Keratinocyte (primary cell): ENCODE measurements at regions not wholly inside any gene's neighbourhood (a gene's known extent, or its start where the extent isn't known, plus 50 kb on each side); places are given as distances from the start of the nearest gene placed in this dataset.

Source experiments
- DNase-seq: peaks from one replicate; pipeline ENCODE4 v3.0.0-alpha.2; 2011; ENCODE audit warnings: low read depth, missing footprints, low spot score
- FAIRE-seq: peaks from 2 replicates; lab custom pipeline; 2011; peaks lifted over from hg19 to GRCh38; lab: Jason Lieb, UNC
- H2AFZ ChIP-seq: 2 replicates; pipeline ENCODE4 v1.6.0; 2012; ENCODE audit warnings: low read length, control low read depth, inconsistent platforms; ENCODE audit not compliant: control insufficient read depth
- H3K27ac ChIP-seq: 2 replicates; pipeline ENCODE4 v1.5.1; 2011; ENCODE audit warnings: low read length; ENCODE audit not compliant: control insufficient read depth, insufficient read depth
- H3K27me3 ChIP-seq: 3 replicates; pipeline ENCODE4 v1.6.0; 2011; ENCODE audit warnings: low read length; ENCODE audit not compliant: control insufficient read depth, insufficient read depth; ENCODE audit errors: extremely low read depth
- H3K36me3 ChIP-seq, 2 experiments: 2 replicates in 1 of 2; 3 replicates in 1 of 2; pipeline ENCODE4 v1.5.1; 2011; ENCODE audit warnings: low read length in 2 of 2, mild to moderate bottlenecking in 1 of 2; ENCODE audit not compliant: control insufficient read depth in 2 of 2, insufficient read depth in 2 of 2; ENCODE audit errors: extremely low read depth in 1 of 2
- H3K4me1 ChIP-seq: 3 replicates; pipeline ENCODE4 v1.5.1; 2011; ENCODE audit warnings: low read length; ENCODE audit not compliant: control insufficient read depth, insufficient read depth; ENCODE audit errors: extremely low read depth
- H3K4me2 ChIP-seq: 3 replicates; pipeline ENCODE4 v1.6.0; 2011; ENCODE audit warnings: low read depth, low read length; ENCODE audit not compliant: control insufficient read depth, insufficient read depth; ENCODE audit errors: extremely low read depth
- H3K4me3 ChIP-seq, 3 experiments: fragments of 200-600 bp in 1 of 3; sonication (generic) in 1 of 3; 2 replicates in 2 of 3; 3 replicates in 1 of 3; pipeline ENCODE4 v1.5.1; 2011 to 2016; ENCODE audit warnings: low read length in 3 of 3, mild to moderate bottlenecking in 3 of 3, control low read depth in 2 of 3, inconsistent platforms in 1 of 3, low read depth in 1 of 3, mixed read lengths in 1 of 3, mixed run types in 1 of 3, moderate library complexity in 1 of 3; ENCODE audit not compliant: control insufficient read depth in 2 of 3, insufficient read depth in 2 of 3; ENCODE audit errors: extremely low read depth in 1 of 3
- H3K79me2 ChIP-seq: 2 replicates; pipeline ENCODE4 v1.6.0; 2012; ENCODE audit warnings: low read length; ENCODE audit not compliant: control insufficient read depth, insufficient read depth
- H3K9ac ChIP-seq: 3 replicates; pipeline ENCODE4 v1.6.0; 2011; ENCODE audit warnings: low read length; ENCODE audit not compliant: control insufficient read depth, insufficient read depth; ENCODE audit errors: extremely low read depth
- H3K9me1 ChIP-seq: 3 replicates; pipeline ENCODE4 v1.6.0; 2011; ENCODE audit warnings: low read length; ENCODE audit not compliant: control insufficient read depth, insufficient read depth; ENCODE audit errors: extremely low read depth
- H3K9me3 ChIP-seq: 2 replicates; pipeline ENCODE4 v1.5.1; 2012; ENCODE audit warnings: low read depth, low read length; ENCODE audit not compliant: control insufficient read depth
- H4K20me1 ChIP-seq: 3 replicates; pipeline ENCODE4 v1.6.0; 2011; ENCODE audit warnings: low read length; ENCODE audit not compliant: control insufficient read depth, insufficient read depth; ENCODE audit errors: extremely low read depth
- EZH2 ChIP-seq: IDR thresholded peaks from one replicate; pipeline ENCODE4 v1.6.1; 2012; ENCODE audit warnings: inconsistent platforms, mild to moderate bottlenecking, low read length, moderate library complexity
- dilution Hi-C: fragments of 300-500 bp; cut with MboI; formaldehyde crosslinking; loops from one replicate; pipeline ENCODE4 v1.7.0; 2020; ENCODE audit warnings: low sequenced_read_pairs; ENCODE audit not compliant: extremely low pct_ligation_motif_present
- TF ChIP-seq, protein P1 (sequence below), 3 experiments: IDR thresholded peaks in 1 of 3; conservative IDR thresholded peaks in 1 of 3; optimal IDR thresholded peaks in 1 of 3; 2 replicates in 2 of 3; 3 replicates in 1 of 3; pipeline versions ENCODE3 to v1.5.1; 2011; ENCODE audit warnings: low read length in 3 of 3, mild to moderate bottlenecking in 3 of 3, moderate library complexity in 2 of 3, control low read depth in 1 of 3, inconsistent platforms in 1 of 3; ENCODE audit not compliant: insufficient read depth in 2 of 3; ENCODE audit errors: extremely low read depth in 1 of 3

DNA sequence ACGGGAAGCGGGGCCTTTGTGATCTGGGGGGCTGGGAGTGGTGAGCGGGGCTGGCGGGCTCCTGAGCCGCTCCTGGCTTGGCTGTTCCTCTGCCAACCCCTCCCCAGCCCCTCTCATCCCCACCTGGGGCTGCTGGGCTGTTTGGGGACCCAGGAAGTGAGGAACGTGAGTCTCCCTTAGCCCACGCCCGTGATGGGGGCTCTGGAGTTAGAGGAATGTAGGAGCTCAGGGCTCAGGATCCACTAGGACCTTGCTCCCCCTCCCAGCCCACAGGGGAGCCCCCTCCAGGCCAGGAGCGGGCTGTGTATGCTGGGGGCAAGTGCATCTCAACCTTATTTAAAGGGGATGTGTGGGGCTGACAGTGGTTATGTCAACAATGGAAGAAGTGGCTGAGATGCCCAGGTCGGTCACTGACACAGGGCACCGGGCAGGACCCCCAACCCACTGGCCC, 134.1 kb downstream of the URI1 start:
- Histone ChIP-seq H3K4me1 (peaks cover 5% of the 10 kb centered on the region), H3K9me1 (no peaks in the 10 kb centered on the region), H3K9me3 (no peaks in the 10 kb centered on the region), H3K36me3 (no peaks in the 10 kb centered on the region), H4K20me1 (no peaks in the 10 kb centered on the region), H2AFZ (no peak overlapping the region), H3K27me3 (no peaks in the 10 kb centered on the region), H3K79me2 (no peaks in the 10 kb centered on the region), H3K9ac (no peak overlapping the region), H3K27ac (no peak overlapping the region), H3K4me2 (no peak overlapping the region), H3K4me3 (no peak overlapping the region)
- DNase-seq: no peak
- TF ChIP-seq EZH2: no peak
- TF ChIP-seq, protein P1, sequence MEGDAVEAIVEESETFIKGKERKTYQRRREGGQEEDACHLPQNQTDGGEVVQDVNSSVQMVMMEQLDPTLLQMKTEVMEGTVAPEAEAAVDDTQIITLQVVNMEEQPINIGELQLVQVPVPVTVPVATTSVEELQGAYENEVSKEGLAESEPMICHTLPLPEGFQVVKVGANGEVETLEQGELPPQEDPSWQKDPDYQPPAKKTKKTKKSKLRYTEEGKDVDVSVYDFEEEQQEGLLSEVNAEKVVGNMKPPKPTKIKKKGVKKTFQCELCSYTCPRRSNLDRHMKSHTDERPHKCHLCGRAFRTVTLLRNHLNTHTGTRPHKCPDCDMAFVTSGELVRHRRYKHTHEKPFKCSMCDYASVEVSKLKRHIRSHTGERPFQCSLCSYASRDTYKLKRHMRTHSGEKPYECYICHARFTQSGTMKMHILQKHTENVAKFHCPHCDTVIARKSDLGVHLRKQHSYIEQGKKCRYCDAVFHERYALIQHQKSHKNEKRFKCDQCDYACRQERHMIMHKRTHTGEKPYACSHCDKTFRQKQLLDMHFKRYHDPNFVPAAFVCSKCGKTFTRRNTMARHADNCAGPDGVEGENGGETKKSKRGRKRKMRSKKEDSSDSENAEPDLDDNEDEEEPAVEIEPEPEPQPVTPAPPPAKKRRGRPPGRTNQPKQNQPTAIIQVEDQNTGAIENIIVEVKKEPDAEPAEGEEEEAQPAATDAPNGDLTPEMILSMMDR (optimal IDR thresholded peaks at IDR 0.05 in 1 of 3, IDR thresholded peaks at IDR 0.05 in 1 of 3, conservative IDR thresholded peaks at IDR 0.05 in 1 of 3; ENCODE audit: extremely low read depth in 1 of 3, insufficient read depth in 2 of 3, low read length in 3 of 3): no peak
- FAIRE-seq: no peak
- dilution Hi-C loops: no loop called here

DNA sequence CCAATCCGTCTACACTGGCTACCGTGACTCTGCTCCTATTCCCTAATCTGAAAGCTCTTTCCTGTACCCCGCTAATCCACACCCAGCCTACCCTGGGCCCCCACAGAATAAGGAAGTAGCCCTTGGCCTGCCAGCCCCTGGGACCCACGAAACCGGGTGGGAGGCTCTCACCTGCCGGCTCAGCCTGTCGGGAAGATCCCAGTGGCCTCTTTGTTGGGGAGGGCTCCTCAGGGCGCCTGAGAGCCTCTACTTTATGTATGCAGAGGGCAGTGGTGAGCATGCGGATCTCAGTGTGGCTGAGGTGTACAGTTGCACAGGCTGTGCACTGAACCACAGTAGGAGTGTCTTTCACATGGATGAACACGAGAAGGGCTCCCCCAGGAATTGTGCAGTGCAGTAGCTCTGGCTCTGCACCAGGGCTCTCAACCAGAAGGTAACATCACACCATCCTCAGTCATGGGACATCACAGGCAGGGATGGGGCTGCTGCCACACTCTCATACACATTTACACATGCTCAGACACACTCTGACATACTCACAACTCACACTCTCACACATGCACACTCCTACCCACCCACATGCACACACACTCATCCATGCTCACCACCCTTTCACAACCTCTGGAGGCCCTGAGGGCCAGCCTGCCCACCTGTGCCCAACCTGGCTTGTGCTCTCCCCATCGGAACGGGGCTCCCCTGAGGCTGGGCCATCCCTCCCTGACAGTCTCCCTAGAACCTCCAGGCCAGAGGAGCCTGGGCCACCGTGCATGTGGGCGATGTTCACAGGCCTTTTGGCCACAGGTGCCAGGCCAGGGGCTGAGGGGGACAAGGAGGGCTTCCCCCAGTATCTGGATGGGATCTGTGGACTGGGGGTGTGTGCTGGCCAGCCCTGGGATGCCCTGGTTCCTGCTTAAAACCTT, 135.0 kb downstream of the URI1 start:
- no peak overlapping the region for H3K4me3 ChIP-seq
- dilution Hi-C loops: no loop called here
- H3K27ac ChIP-seq: no peak overlapping the region
- H3K4me1 ChIP-seq: peaks cover 5% of the 10 kb centered on the region
- no peak overlapping the region for H3K9ac ChIP-seq
- H3K27me3 ChIP-seq: no peaks in the 10 kb centered on the region
- no peak for FAIRE-seq
- H3K9me3 ChIP-seq: no peaks in the 10 kb centered on the region
- H3K4me2 ChIP-seq: no peak overlapping the region
- TF ChIP-seq, protein P1 (optimal IDR thresholded peaks at IDR 0.05 in 1 of 3, IDR thresholded peaks at IDR 0.05 in 1 of 3, conservative IDR thresholded peaks at IDR 0.05 in 1 of 3; ENCODE audit: extremely low read depth in 1 of 3, insufficient read depth in 2 of 3, low read length in 3 of 3): no peak
- no peak for TF ChIP-seq EZH2
- H4K20me1 ChIP-seq: no peaks in the 10 kb centered on the region
- no peaks in the 10 kb centered on the region for H3K79me2 ChIP-seq
- DNase-seq: no peak
- H3K9me1 ChIP-seq: no peaks in the 10 kb centered on the region
- H3K36me3 ChIP-seq: no peaks in the 10 kb centered on the region
- no peak overlapping the region for H2AFZ ChIP-seq
